ENCODE measurements at regions not wholly inside any gene's neighbourhood (a gene's known extent, or its start where the extent isn't known, plus 50 kb on each side); places are given as distances from the start of the nearest gene placed in this dataset.

GRCh38 chr4:71120831-71121524 is 127.5 kb downstream of the DCK start:
- TF ChIP-seq CTCF (IDR thresholded peaks at IDR 0.05): no peak
- Histone ChIP-seq H3K4me3 (no peak overlapping the region), H3K4me1 (no peaks in the 10 kb centered on the region), H3K9me3 (peaks cover 0 to 4% (median 0%) of the 10 kb centered on the region in 11 donors), H3K27ac (no peak overlapping the region), H3K27me3 (no peaks in the 10 kb centered on the region), H3K36me3 (no peaks in the 10 kb centered on the region)
- ATAC-seq (no peak), DNase-seq (no peak)
- WGBS, 2 donors: 93 to 94% methylated on average over 36 to 37 of the region's 37 CpGs
- intact Hi-C loops (cut with DNase I): no loop called here

- 92 to 93% methylated on average over 4 of the region's 4 CpGs for WGBS, 2 donors
- no peak for TF ChIP-seq CTCF (IDR thresholded peaks at IDR 0.05)
- peaks cover 0 to 4% (median 0%) of the 10 kb centered on the region in 11 donors for H3K9me3 ChIP-seq
- H3K27me3 ChIP-seq: no peaks in the 10 kb centered on the region
- no peaks in the 10 kb centered on the region for H3K36me3 ChIP-seq
- no peak overlapping the region for H3K4me3 ChIP-seq
- no peak for ATAC-seq
- intact Hi-C loops (cut with DNase I): no loop called here
- H3K4me1 ChIP-seq: no peaks in the 10 kb centered on the region
- H3K27ac ChIP-seq: no peak overlapping the region
- no peak for DNase-seq
These were observed 130.5 kb downstream of the DCK start for GRCh38 chr4:71123951-71124350.

GRCh38 chr4:71125137-71125536 is 131.7 kb downstream of the DCK start:
- Histone ChIP-seq H3K4me1 (no peaks in the 10 kb centered on the region), H3K9me3 (peaks cover 0 to 4% (median 0%) of the 10 kb centered on the region in 11 donors), H3K36me3 (no peaks in the 10 kb centered on the region), H3K27me3 (no peaks in the 10 kb centered on the region), H3K27ac (no peak overlapping the region), H3K4me3 (no peak overlapping the region)
- ATAC-seq (no peak), DNase-seq (no peak)
- intact Hi-C loops (cut with DNase I): no loop called here
- no peak for TF ChIP-seq CTCF (IDR thresholded peaks at IDR 0.05)
- WGBS, 2 donors: 88 to 89% methylated on average over 4 of the region's 4 CpGs

- intact Hi-C loops (cut with DNase I): no loop called here
These were observed 133.3 kb downstream of the DCK start for GRCh38 chr4:71126719-71127118.

More at GRCh38 chr4:71126719-71127118, 133.3 kb downstream of the DCK start:
- 90 to 97% methylated on average over 1 of the region's 1 CpG for WGBS, 2 donors
- Histone ChIP-seq H3K27ac (no peak overlapping the region), H3K4me1 (no peaks in the 10 kb centered on the region), H3K9me3 (no peaks in the 10 kb centered on the region), H3K4me3 (no peak overlapping the region), H3K27me3 (no peaks in the 10 kb centered on the region), H3K36me3 (no peaks in the 10 kb centered on the region)
- TF ChIP-seq CTCF (IDR thresholded peaks at IDR 0.05): no peak
- DNase-seq: no peak
- ATAC-seq: no peak
